Esophagus (tissue), 2 donors: ENCODE measurements at regions not wholly inside any gene's neighbourhood (a gene's known extent, or its start where the extent isn't known, plus 50 kb on each side); places are given as distances from the start of the nearest gene placed in this dataset.

Experiments used
- H3K27ac ChIP-seq, 2 donors: one replicate each; pipeline ENCODE4 v1.5.1; 2013; ENCODE audit warnings: low read depth in 2 of 2, mild to moderate bottlenecking in 2 of 2, inconsistent platforms in 1 of 2, low read length in 1 of 2, moderate library complexity in 1 of 2
- H3K27me3 ChIP-seq, 2 donors: one replicate each; pipeline ENCODE4 v1.6.1; 2013; ENCODE audit warnings: low read length in 2 of 2, control low read depth in 1 of 2, mild to moderate bottlenecking in 1 of 2; ENCODE audit not compliant: insufficient read depth in 2 of 2, control insufficient read depth in 1 of 2
- H3K36me3 ChIP-seq, 2 donors: one replicate each; pipeline ENCODE4 v1.6.1; 2013; ENCODE audit warnings: low read length in 1 of 2; ENCODE audit not compliant: control insufficient read depth in 2 of 2, insufficient read depth in 2 of 2
- H3K4me1 ChIP-seq, 2 donors: one replicate each; pipeline ENCODE4 v1.6.1; 2013; ENCODE audit warnings: low read length in 1 of 2; ENCODE audit not compliant: control insufficient read depth in 2 of 2, insufficient read depth in 2 of 2
- H3K4me3 ChIP-seq, 2 donors: one replicate each; pipeline ENCODE4 v1.5.1; 2013; ENCODE audit warnings: low read length in 2 of 2, mild to moderate bottlenecking in 2 of 2, low read depth in 1 of 2, moderate library complexity in 1 of 2
- H3K9me3 ChIP-seq, 2 donors: one replicate each; pipeline ENCODE4 v1.6.1; 2013; ENCODE audit warnings: mild to moderate bottlenecking in 2 of 2, low read depth in 1 of 2, low read length in 1 of 2, moderate library complexity in 1 of 2; ENCODE audit not compliant: control insufficient read depth in 2 of 2, insufficient read depth in 1 of 2
- WGBS, 2 donors: extraction: QIAGEN DNeasy Blood & Tissue Kit; methylation state at CpG; one replicate each; pipeline ENCODE4 v1.1.7; 2013; 5-methylcytosine and 5-hydroxymethylcytosine counted together
- donor health status: healthy with polysubstance abuse.
- donor health status: Bipolar disorder and iron deficiency.

- H3K4me3 ChIP-seq = no peak overlapping the region
- no peaks in the 10 kb centered on the region for H3K36me3 ChIP-seq
- no peaks in the 10 kb centered on the region for H3K27me3 ChIP-seq
- no peaks in the 10 kb centered on the region for H3K9me3 ChIP-seq
- no peaks in the 10 kb centered on the region for H3K4me1 ChIP-seq
- 53 to 74% methylated on average over 8 to 9 of the region's 9 CpGs for WGBS, 2 donors
- H3K27ac ChIP-seq = no peak overlapping the region
These were observed 66.8 kb upstream of the NKX1-1 start for GRCh38 chr4:1472911-1473518.

- Histone ChIP-seq H3K9me3 (peaks cover 0 to 5% of the 10 kb centered on the region in 2 donors), H3K4me3 (no peak overlapping the region), H3K36me3 (no peaks in the 10 kb centered on the region), H3K4me1 (no peaks in the 10 kb centered on the region), H3K27ac (no peak overlapping the region), H3K27me3 (no peaks in the 10 kb centered on the region)
- WGBS, 2 donors = 10% methylated on average over 46 to 58 of the region's 58 CpGs
These were observed 66.0 kb upstream of the NKX1-1 start for GRCh38 chr4:1472148-1472797.

- Histone ChIP-seq H3K4me3 (no peak overlapping the region), H3K4me1 (no peaks in the 10 kb centered on the region), H3K36me3 (no peaks in the 10 kb centered on the region), H3K27me3 (no peaks in the 10 kb centered on the region), H3K27ac (no peak overlapping the region), H3K9me3 (peaks cover 0 to 5% of the 10 kb centered on the region in 2 donors)
- 15% methylated on average over 53 to 55 of the region's 55 CpGs for WGBS, 2 donors
These were observed 65.4 kb upstream of the NKX1-1 start for GRCh38 chr4:1471443-1472147.

- WGBS, 2 donors = 81 to 82% methylated on average over 12 of the region's 12 CpGs
- Histone ChIP-seq H3K27me3 (no peaks in the 10 kb centered on the region), H3K4me1 (no peaks in the 10 kb centered on the region), H3K27ac (no peak overlapping the region), H3K9me3 (peaks cover 0 to 5% of the 10 kb centered on the region in 2 donors), H3K4me3 (no peak overlapping the region), H3K36me3 (no peaks in the 10 kb centered on the region)
These were observed 64.7 kb upstream of the NKX1-1 start for GRCh38 chr4:1470816-1471442.

- H3K27me3 ChIP-seq = no peaks in the 10 kb centered on the region
- WGBS, 2 donors = 52 to 54% methylated on average over 7 of the region's 7 CpGs
- H3K27ac ChIP-seq = no peak overlapping the region
- H3K4me1 ChIP-seq = no peaks in the 10 kb centered on the region
- H3K36me3 ChIP-seq = no peaks in the 10 kb centered on the region
- H3K9me3 ChIP-seq = peaks cover 0 to 5% of the 10 kb centered on the region in 2 donors
- H3K4me3 ChIP-seq = no peak overlapping the region
These were observed 64.1 kb upstream of the NKX1-1 start for GRCh38 chr4:1470393-1470670.

GRCh38 chr4:1469607-1470392, 63.6 kb upstream of the NKX1-1 start:
- no peaks in the 10 kb centered on the region for H3K27me3 ChIP-seq
- no peaks in the 10 kb centered on the region for H3K4me1 ChIP-seq
- no peak overlapping the region for H3K27ac ChIP-seq
- H3K4me3 ChIP-seq = no peak overlapping the region
- H3K36me3 ChIP-seq = no peaks in the 10 kb centered on the region
- peaks cover 0 to 5% of the 10 kb centered on the region in 2 donors for H3K9me3 ChIP-seq
- WGBS, 2 donors = 77 to 78% methylated on average over 24 of the region's 24 CpGs

- no peak overlapping the region for H3K4me3 ChIP-seq
- WGBS, 2 donors = 80% methylated on average over 6 of the region's 6 CpGs
- H3K27me3 ChIP-seq = peaks cover 0 to 2% of the 10 kb centered on the region in 2 donors
- H3K27ac ChIP-seq = no peak overlapping the region
- H3K4me1 ChIP-seq = no peaks in the 10 kb centered on the region
- H3K9me3 ChIP-seq = peaks cover 0 to 5% of the 10 kb centered on the region in 2 donors
- no peaks in the 10 kb centered on the region for H3K36me3 ChIP-seq
These were observed 62.8 kb upstream of the NKX1-1 start for GRCh38 chr4:1469043-1469442.

- Histone ChIP-seq H3K4me1 (no peaks in the 10 kb centered on the region), H3K27ac (no peak overlapping the region), H3K27me3 (peaks cover 0 to 2% of the 10 kb centered on the region in 2 donors), H3K9me3 (peaks cover 0 to 5% of the 10 kb centered on the region in 2 donors), H3K4me3 (no peak overlapping the region), H3K36me3 (no peaks in the 10 kb centered on the region)
- 88 to 89% methylated on average over 6 of the region's 6 CpGs for WGBS, 2 donors
These were observed 61.6 kb upstream of the NKX1-1 start for GRCh38 chr4:1467581-1468458.

GRCh38 chr4:1466863-1467165, 60.6 kb upstream of the NKX1-1 start:
- H3K36me3 ChIP-seq = no peaks in the 10 kb centered on the region
- peaks cover 0 to 5% of the 10 kb centered on the region in 2 donors for H3K9me3 ChIP-seq
- WGBS, 2 donors = 74 to 77% methylated on average over 6 of the region's 6 CpGs
- H3K4me1 ChIP-seq = no peaks in the 10 kb centered on the region
- H3K27me3 ChIP-seq = peaks cover 0 to 2% of the 10 kb centered on the region in 2 donors
- no peak overlapping the region for H3K4me3 ChIP-seq
- H3K27ac ChIP-seq = no peak overlapping the region
